Naive B cell (primary cell): ENCODE measurements at regions not wholly inside any gene's neighbourhood (a gene's known extent, or its start where the extent isn't known, plus 50 kb on each side); places are given as distances from the start of the nearest gene placed in this dataset.
A peak's percentile ranks its signal among the peaks of the same experiment; 100 is the strongest.
"Not testable (repeated sequence)": the region's sequence is repeated elsewhere in the genome, so short reads cannot be mapped to it uniquely, and the experiment has no call there.

Experiments
- ATAC-seq, 2 donors: fragments of 150-1000 bp; cut with Tn5 transposase; 2 replicates each; pipeline ENCODE4 v1.10.0; 2021; ENCODE audit warnings: low read depth in 2 of 2, mild to moderate bottlenecking in 2 of 2, moderate library complexity in 2 of 2
- DNase-seq: peaks from one replicate; pipeline ENCODE4 v3.0.0; 2022
- H3K27ac Mint-ChIP-seq, 6 donors: one replicate each; pipeline ENCODE4 v1.8.0; 2020 to 2022; ENCODE audit warnings: mild to moderate bottlenecking in 6 of 6, mixed read lengths in 6 of 6, moderate library complexity in 5 of 6, inconsistent platforms in 2 of 6
- H3K27me3 Mint-ChIP-seq, 3 donors: one replicate each; pipeline ENCODE4 v1.8.0; 2021 to 2022; ENCODE audit warnings: mixed read lengths in 3 of 3, mild to moderate bottlenecking in 1 of 3
- H3K36me3 Mint-ChIP-seq, 2 donors: one replicate each; pipeline ENCODE4 v1.8.0; 2020 to 2022; ENCODE audit warnings: mixed read lengths in 2 of 2, inconsistent platforms in 1 of 2, mild to moderate bottlenecking in 1 of 2
- H3K4me1 Mint-ChIP-seq, 3 donors: one replicate each; pipeline ENCODE4 v1.8.0; 2020 to 2022; ENCODE audit warnings: mixed read lengths in 3 of 3, inconsistent platforms in 1 of 3, mild to moderate bottlenecking in 1 of 3, moderate library complexity in 1 of 3
- H3K4me3 Mint-ChIP-seq, 8 donors: one replicate each; pipeline ENCODE4 v1.8.0; 2020 to 2022; ENCODE audit warnings: mild to moderate bottlenecking in 8 of 8, mixed read lengths in 8 of 8, moderate library complexity in 8 of 8, inconsistent platforms in 2 of 8
- H3K9me3 Mint-ChIP-seq, 7 donors: one replicate each; pipeline ENCODE4 v1.8.0; 2020 to 2022; ENCODE audit warnings: mixed read lengths in 7 of 7, mild to moderate bottlenecking in 5 of 7, inconsistent platforms in 2 of 7, moderate library complexity in 1 of 7

DNA sequence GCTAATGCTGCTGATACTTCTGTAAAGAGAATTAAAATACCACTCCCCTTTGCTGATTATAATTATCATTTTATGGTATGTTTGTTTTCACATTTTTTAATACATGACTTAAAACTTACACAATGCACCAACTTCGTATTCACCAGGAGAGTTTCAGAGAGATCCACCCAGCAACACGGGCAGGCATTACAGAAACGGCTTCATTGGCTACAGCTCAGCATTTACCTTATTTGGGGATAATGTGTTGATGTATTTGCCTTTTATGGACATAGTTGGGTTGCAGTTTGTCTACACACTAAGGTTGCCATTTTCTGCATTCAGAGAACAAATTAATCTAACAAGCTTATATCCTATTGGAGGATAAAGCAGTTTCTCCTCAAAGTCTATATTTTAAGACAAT lies 423.6 kb downstream of the PRDM9 start:
- ATAC-seq (no peak), DNase-seq (no peak)
- no peaks in the 10 kb centered on the region for H3K4me1 Mint-ChIP-seq
- no peak overlapping the region for H3K27ac Mint-ChIP-seq
- H3K4me3 Mint-ChIP-seq = no peak overlapping the region
- no peaks in the 10 kb centered on the region for H3K27me3 Mint-ChIP-seq
- peaks cover 0 to 5% of the 10 kb centered on the region in 2 donors for H3K36me3 Mint-ChIP-seq
- H3K9me3 Mint-ChIP-seq = peaks cover 4 to 14% (median 7%) of the 10 kb centered on the region in 7 donors

DNA sequence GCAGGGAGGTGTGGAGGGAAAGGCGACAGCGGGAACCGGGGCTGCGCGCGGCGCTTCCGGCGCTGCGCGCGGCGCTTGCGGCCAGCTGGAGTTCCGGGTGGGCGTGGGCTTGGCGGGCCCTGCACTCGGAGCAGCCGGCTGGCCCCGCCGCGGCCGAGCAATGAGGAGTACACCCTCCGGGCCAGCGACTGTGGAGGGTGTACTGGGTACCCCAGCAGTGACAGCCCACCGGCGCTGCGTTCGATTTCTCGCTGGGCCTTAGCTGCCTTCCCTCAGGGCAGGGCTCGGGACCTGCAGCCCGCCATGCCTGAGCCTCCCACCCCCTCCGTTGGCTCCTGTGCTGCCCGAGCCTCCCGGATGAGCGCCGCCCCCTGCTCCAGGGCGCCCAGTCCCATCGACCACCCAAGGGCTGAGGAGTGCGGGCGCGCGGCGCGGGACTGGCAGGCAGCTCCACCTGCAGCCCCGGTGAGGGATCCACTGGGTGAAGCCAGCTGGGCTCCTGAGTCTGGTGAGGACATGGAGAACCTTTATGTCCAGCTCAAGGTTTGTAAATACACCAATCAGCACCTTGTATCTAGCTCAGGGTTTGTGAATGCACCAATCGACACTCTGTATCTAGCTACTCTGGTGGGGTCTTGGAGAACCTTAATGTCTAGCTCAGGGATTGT lies 444.0 kb downstream of the PRDM9 start:
- H3K4me3 Mint-ChIP-seq = peak overlapping the region in 1 of 8 donors; percentile 46
- H3K9me3 Mint-ChIP-seq = peaks cover 4 to 16% (median 11%) of the 10 kb centered on the region in 7 donors
- not testable (repeated sequence) for H3K27me3 Mint-ChIP-seq, DNase-seq, H3K4me1 Mint-ChIP-seq, H3K36me3 Mint-ChIP-seq
- ATAC-seq = peak in 1 of 2 donors; percentile 49
- peak overlapping the region in 1 of 6 donors; percentile 69 for H3K27ac Mint-ChIP-seq

GRCh38 chr5:23963449-23963848 lies 456.0 kb downstream of the PRDM9 start:
- Mint-ChIP-seq H3K36me3 (no peaks in the 10 kb centered on the region), H3K4me1 (no peaks in the 10 kb centered on the region), H3K27ac (peak overlapping the region in 1 of 6 donors; percentile 22), H3K27me3 (no peaks in the 10 kb centered on the region), H3K9me3 (peaks cover 0 to 8% (median 4%) of the 10 kb centered on the region in 7 donors), H3K4me3 (no peak overlapping the region)
- DNase-seq = no peak
- no peak for ATAC-seq

GRCh38 chr5:23977365-23977764 lies 470.0 kb downstream of the PRDM9 start:
- Mint-ChIP-seq H3K9me3 (peaks cover 9 to 34% (median 13%) of the 10 kb centered on the region in 7 donors), H3K4me3 (no peak overlapping the region), H3K27me3 (no peaks in the 10 kb centered on the region), H3K4me1 (no peaks in the 10 kb centered on the region), H3K27ac (no peak overlapping the region), H3K36me3 (no peaks in the 10 kb centered on the region)
- DNase-seq (no peak), ATAC-seq (no peak)

DNA sequence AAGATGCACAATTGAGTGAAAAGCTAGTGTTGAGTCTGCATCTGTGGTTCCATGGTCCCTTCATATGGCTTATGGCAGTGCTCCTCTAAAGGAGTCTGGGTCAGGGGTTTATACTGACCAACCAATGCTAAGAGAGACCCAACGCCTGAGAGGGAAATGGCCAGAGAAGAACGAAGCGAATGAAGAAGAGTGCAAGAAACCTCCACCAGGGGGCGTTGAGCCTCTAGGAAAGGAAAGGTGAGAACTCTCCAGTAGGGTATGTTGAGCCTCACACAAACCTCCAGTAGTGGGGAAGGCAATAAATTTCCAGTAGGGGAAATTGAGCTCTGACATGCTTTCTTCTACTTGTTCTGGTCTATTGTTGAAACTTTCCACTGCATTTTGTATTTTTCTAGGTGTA lies 470.6 kb downstream of the PRDM9 start:
- Mint-ChIP-seq H3K27ac (no peak overlapping the region), H3K4me3 (no peak overlapping the region), H3K36me3 (no peaks in the 10 kb centered on the region), H3K27me3 (no peaks in the 10 kb centered on the region), H3K9me3 (peaks cover 9 to 34% (median 14%) of the 10 kb centered on the region in 7 donors), H3K4me1 (no peaks in the 10 kb centered on the region)
- no peak for ATAC-seq
- DNase-seq = no peak

DNA sequence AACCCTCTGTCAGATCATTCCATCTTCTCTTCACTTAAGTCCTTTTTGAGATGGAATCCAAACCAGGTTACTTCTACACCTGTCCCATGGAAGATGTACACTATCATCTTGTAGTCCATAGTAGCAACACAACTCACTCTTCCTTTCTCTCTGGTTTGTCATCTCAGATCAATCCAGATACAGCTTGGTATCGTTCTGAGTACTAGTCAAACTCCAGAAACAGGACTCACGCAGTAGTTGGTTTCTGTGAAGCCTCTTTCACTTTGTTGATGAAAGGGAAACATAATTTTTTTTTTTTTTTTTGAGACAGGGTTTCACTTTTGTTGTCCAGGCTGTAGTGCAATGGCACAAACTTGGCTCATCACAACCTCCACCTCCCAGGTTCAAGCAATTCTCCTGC lies 484.0 kb downstream of the PRDM9 start:
- Mint-ChIP-seq H3K4me3 (no peak overlapping the region), H3K27me3 (no peaks in the 10 kb centered on the region), H3K9me3 (peaks cover 0 to 11% (median 2%) of the 10 kb centered on the region in 7 donors), H3K4me1 (no peaks in the 10 kb centered on the region), H3K36me3 (no peaks in the 10 kb centered on the region), H3K27ac (no peak overlapping the region)
- DNase-seq = no peak
- no peak for ATAC-seq

DNA sequence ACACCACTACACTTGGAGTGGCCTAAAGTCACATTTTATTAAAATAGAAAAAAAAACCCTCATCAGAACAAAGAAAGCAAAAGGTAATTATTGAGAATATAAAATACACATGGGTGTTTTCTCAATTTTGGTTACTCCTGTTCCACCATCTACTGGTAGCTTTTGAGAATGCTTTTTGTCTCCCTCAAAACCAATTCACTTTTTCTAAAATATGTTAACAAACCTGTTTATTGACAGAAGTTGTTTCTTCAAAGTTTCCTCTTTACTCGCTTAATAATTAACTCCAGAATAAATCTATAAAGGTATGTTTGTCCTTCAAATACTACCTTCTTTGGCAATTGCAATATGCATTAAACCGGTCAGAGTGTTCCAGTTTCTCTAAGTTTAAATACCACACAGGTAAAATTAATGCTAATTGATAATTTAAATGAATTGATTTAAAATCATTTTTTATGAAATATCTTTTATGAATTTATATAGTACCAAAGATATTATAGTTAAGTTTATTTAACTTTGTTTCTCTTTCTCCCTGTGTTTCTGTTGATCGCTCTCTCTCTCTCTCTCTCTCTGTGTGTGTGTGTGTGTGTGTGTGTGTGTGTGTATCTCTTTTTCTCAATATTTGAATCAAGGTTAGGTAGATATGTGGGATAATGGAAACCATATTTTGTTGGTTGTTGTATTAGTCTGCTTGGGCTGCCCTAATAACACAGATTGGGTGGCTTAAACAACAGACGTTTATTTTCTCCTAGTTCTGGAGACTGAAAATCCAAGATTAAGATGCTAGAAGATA lies 487.4 kb downstream of the PRDM9 start:
- ATAC-seq = no peak
- DNase-seq = no peak
- no peaks in the 10 kb centered on the region for H3K27me3 Mint-ChIP-seq
- H3K4me3 Mint-ChIP-seq = no peak overlapping the region
- no peaks in the 10 kb centered on the region for H3K4me1 Mint-ChIP-seq
- peaks cover 0 to 10% (median 2%) of the 10 kb centered on the region in 7 donors for H3K9me3 Mint-ChIP-seq
- H3K27ac Mint-ChIP-seq = no peak overlapping the region
- H3K36me3 Mint-ChIP-seq = no peaks in the 10 kb centered on the region

DNA sequence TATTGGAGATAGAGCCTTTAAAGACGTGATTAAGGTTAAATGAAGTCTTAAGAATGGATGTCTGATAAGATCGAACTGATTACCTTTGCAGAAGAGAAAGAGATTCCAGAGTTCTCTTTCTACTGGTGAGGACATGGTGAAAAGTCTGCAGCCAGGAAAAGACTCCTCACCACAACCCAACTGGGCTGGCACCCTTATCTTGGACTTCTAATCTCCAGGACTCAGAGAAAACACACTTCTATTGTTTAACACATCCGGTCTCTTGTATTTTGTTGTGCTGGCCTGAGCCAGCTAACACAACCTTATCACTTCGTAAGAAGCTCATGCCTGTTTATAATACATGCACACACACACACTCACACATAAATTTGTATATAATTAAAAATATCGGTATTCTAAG lies 489.1 kb downstream of the PRDM9 start:
- H3K36me3 Mint-ChIP-seq = no peaks in the 10 kb centered on the region
- ATAC-seq (no peak), DNase-seq (no peak)
- H3K4me3 Mint-ChIP-seq = no peak overlapping the region
- H3K9me3 Mint-ChIP-seq = peaks cover 0 to 4% (median 2%) of the 10 kb centered on the region in 7 donors
- no peaks in the 10 kb centered on the region for H3K4me1 Mint-ChIP-seq
- no peaks in the 10 kb centered on the region for H3K27me3 Mint-ChIP-seq
- H3K27ac Mint-ChIP-seq = no peak overlapping the region

- no peak overlapping the region for H3K4me3 Mint-ChIP-seq
- no peak overlapping the region for H3K27ac Mint-ChIP-seq
- no peak for ATAC-seq
- no peak for DNase-seq
- H3K27me3 Mint-ChIP-seq = no peaks in the 10 kb centered on the region
- peaks cover 0 to 24% (median 5%) of the 10 kb centered on the region in 7 donors for H3K9me3 Mint-ChIP-seq
- no peaks in the 10 kb centered on the region for H3K36me3 Mint-ChIP-seq
- H3K4me1 Mint-ChIP-seq = no peaks in the 10 kb centered on the region
Observed at GRCh38 chr5:24005384-24005783, 498.0 kb downstream of the PRDM9 start.

DNA sequence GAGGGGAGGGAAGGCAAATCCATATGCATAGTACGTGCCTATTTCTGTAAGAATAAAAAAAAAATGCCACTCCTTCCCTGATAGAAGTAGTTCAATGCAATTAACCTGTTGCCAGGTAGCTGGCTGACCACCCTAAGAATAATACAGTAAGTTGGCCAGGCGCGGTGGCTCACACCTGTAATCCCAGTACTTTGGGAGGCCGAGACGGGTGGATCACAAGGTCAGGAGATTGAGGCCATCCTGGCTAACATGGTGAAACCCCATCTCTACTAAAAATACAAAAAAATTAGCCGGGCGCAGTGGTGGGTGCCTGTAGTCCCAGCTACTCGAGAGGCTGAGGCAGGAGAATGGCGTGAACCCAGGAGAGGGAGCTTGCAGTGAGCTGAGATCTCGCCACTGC lies 510.3 kb downstream of the PRDM9 start:
- not testable (repeated sequence) for H3K4me3 Mint-ChIP-seq, H3K4me1 Mint-ChIP-seq, H3K36me3 Mint-ChIP-seq, DNase-seq, ATAC-seq, H3K27me3 Mint-ChIP-seq, H3K27ac Mint-ChIP-seq
- H3K9me3 Mint-ChIP-seq = peaks cover 0 to 11% (median 3%) of the 10 kb centered on the region in 7 donors

DNA sequence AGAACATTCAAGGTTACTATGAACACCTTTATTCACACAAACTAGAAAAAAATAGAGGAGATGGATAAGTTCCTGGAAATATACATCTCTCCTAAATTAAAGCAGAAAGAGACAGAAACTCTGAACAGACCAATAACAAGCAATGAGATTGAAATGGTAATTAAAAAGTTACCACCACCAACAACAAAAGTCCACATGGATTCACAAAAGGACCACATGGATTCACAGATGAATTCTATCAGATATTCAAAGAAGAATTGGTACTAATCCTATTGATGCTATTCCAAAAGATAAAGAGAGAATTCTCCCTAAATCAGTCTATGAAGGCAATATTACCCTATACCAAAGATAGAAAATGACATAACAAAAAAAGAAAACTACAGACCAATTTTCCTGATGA lies 518.9 kb downstream of the PRDM9 start:
- Mint-ChIP-seq H3K4me3 (no peak overlapping the region), H3K36me3 (no peaks in the 10 kb centered on the region), H3K27me3 (no peaks in the 10 kb centered on the region), H3K9me3 (peaks cover 6 to 62% (median 14%) of the 10 kb centered on the region in 7 donors), H3K27ac (no peak overlapping the region), H3K4me1 (no peaks in the 10 kb centered on the region)
- DNase-seq = no peak
- no peak for ATAC-seq

GRCh38 chr5:24042688-24043087 lies 535.3 kb downstream of the PRDM9 start:
- H3K27ac Mint-ChIP-seq = no peak overlapping the region

GRCh38 chr5:24045046-24045445 lies 537.6 kb downstream of the PRDM9 start:
- Mint-ChIP-seq H3K4me1 (no peaks in the 10 kb centered on the region), H3K36me3 (no peaks in the 10 kb centered on the region), H3K4me3 (no peak overlapping the region), H3K9me3 (peaks cover 0 to 10% (median 3%) of the 10 kb centered on the region in 7 donors), H3K27ac (no peak overlapping the region), H3K27me3 (no peaks in the 10 kb centered on the region)
- no peak for DNase-seq
- ATAC-seq = no peak

More at GRCh38 chr5:24042688-24043087, 535.3 kb downstream of the PRDM9 start:
- H3K27me3 Mint-ChIP-seq = no peaks in the 10 kb centered on the region
- DNase-seq = no peak
- H3K4me3 Mint-ChIP-seq = no peak overlapping the region
- H3K9me3 Mint-ChIP-seq = peaks cover 0 to 10% (median 3%) of the 10 kb centered on the region in 7 donors
- no peaks in the 10 kb centered on the region for H3K36me3 Mint-ChIP-seq
- ATAC-seq = no peak
- H3K4me1 Mint-ChIP-seq = no peaks in the 10 kb centered on the region

- Mint-ChIP-seq H3K27ac (no peak overlapping the region), H3K36me3 (no peaks in the 10 kb centered on the region), H3K27me3 (no peaks in the 10 kb centered on the region), H3K4me3 (no peak overlapping the region), H3K4me1 (no peaks in the 10 kb centered on the region), H3K9me3 (peaks cover 0 to 14% (median 4%) of the 10 kb centered on the region in 7 donors)
- no peak for DNase-seq
- ATAC-seq = no peak
Observed at GRCh38 chr5:24053737-24054136, 546.3 kb downstream of the PRDM9 start.
